Uterus (tissue), 2 donors: ENCODE measurements at regions not wholly inside any gene's neighbourhood (a gene's known extent, or its start where the extent isn't known, plus 50 kb on each side); places are given as distances from the start of the nearest gene placed in this dataset.

Source experiments
- CTCF ChIP-seq, 4 experiments: fragments of 200-600 bp in 2 of 4; fragments of 450-650 bp in 2 of 4; sonication (generic) in 2 of 4; IDR thresholded peaks; one replicate each; pipeline ENCODE4 v1.5.1; 2016 to 2019; ENCODE audit warnings: antibody characterized with exemption in 4 of 4, mild to moderate bottlenecking in 2 of 4, moderate library complexity in 1 of 4
- POLR2A ChIP-seq, 2 donors: fragments of 450-650 bp; IDR thresholded peaks; one replicate each; pipeline ENCODE4 v1.6.1; 2016; ENCODE audit warnings: antibody characterized with exemption in 2 of 2, mild to moderate bottlenecking in 1 of 2, moderate library complexity in 1 of 2

- no peak for TF ChIP-seq POLR2A (IDR thresholded peaks at IDR 0.05)
- no peak for TF ChIP-seq CTCF (IDR thresholded peaks at IDR 0.05)
These were observed 65.6 kb upstream of the NPAS1 start for GRCh38 chr19:46953955-46954501.
